Adrenal gland (tissue), 5 donors: ENCODE measurements at regions not wholly inside any gene's neighbourhood (a gene's known extent, or its start where the extent isn't known, plus 50 kb on each side); places are given as distances from the start of the nearest gene placed in this dataset.

Experiments used
- CTCF ChIP-seq, 6 experiments: fragments of 450-650 bp in 4 of 6; fragments of 200-600 bp in 2 of 6; sonication (generic) in 1 of 6; IDR thresholded peaks; 1 replicate in 5 of 6; 2 replicates in 1 of 6; pipeline versions ENCODE4 v1.5.1 to v1.8.0; 2016 to 2021; ENCODE audit warnings: antibody characterized with exemption in 6 of 6, mild to moderate bottlenecking in 2 of 6, moderate library complexity in 1 of 6
- POLR2A ChIP-seq, 2 donors: fragments of 450-650 bp; IDR thresholded peaks; one replicate each; pipeline ENCODE4 v1.6.1; 2017; ENCODE audit warnings: antibody characterized with exemption in 2 of 2, mild to moderate bottlenecking in 2 of 2, moderate library complexity in 1 of 2
- donor health status: DM: no; HTN: no; CAD: no.

GRCh38 chr6:121571455-121571854 is 136.0 kb downstream of the GJA1 start:
- TF ChIP-seq CTCF (IDR thresholded peaks at IDR 0.05): no peak
- no peak for TF ChIP-seq POLR2A (IDR thresholded peaks at IDR 0.05)
